ENCODE measurements at regions not wholly inside any gene's neighbourhood (a gene's known extent, or its start where the extent isn't known, plus 50 kb on each side); places are given as distances from the start of the nearest gene placed in this dataset.

DNA sequence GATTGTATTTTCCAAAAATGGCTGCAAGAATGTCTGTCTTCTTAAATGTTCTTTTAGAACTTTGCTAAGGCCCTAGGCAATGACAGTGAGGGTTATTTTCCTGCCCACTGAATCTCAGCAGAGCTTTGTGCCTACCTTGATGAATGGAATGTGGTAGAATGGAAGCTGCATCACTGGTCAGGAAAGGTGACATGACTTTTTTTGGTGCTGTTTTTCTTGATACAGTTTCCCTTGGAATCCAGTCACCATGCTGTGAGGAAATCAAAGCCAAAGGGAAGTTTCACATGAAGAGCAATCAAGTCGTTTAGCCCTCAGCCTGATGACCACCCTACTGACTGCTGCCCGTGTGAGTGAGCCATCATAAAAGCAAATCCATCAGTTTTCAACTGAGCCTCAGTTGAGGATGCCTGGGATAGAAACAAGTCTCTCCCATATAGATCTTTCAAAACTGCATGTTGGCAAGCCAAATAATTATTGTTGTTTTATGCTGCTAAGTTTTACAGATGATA, 886.0 kb upstream of the FBXO33 start:
- Histone ChIP-seq H3K4me3 (replicated peaks; ENCODE audit: low read depth, low read length) (no peak overlapping the region), H3K27me3 (replicated peaks; ENCODE audit: control insufficient read depth, insufficient read depth, low read length) (no peaks in the 10 kb centered on the region), H3K36me3 (ENCODE audit: control insufficient read depth, insufficient read depth, low read length) (no peaks in the 10 kb centered on the region)
- DNase-seq (ENCODE audit: extremely low read depth, insufficient read length), result no peak
- TF ChIP-seq, protein P1, sequence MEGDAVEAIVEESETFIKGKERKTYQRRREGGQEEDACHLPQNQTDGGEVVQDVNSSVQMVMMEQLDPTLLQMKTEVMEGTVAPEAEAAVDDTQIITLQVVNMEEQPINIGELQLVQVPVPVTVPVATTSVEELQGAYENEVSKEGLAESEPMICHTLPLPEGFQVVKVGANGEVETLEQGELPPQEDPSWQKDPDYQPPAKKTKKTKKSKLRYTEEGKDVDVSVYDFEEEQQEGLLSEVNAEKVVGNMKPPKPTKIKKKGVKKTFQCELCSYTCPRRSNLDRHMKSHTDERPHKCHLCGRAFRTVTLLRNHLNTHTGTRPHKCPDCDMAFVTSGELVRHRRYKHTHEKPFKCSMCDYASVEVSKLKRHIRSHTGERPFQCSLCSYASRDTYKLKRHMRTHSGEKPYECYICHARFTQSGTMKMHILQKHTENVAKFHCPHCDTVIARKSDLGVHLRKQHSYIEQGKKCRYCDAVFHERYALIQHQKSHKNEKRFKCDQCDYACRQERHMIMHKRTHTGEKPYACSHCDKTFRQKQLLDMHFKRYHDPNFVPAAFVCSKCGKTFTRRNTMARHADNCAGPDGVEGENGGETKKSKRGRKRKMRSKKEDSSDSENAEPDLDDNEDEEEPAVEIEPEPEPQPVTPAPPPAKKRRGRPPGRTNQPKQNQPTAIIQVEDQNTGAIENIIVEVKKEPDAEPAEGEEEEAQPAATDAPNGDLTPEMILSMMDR (IDR thresholded peaks at IDR 0.05; ENCODE audit: insufficient read depth, low read length, poor library complexity, severe bottlenecking), result no peak

DNA sequence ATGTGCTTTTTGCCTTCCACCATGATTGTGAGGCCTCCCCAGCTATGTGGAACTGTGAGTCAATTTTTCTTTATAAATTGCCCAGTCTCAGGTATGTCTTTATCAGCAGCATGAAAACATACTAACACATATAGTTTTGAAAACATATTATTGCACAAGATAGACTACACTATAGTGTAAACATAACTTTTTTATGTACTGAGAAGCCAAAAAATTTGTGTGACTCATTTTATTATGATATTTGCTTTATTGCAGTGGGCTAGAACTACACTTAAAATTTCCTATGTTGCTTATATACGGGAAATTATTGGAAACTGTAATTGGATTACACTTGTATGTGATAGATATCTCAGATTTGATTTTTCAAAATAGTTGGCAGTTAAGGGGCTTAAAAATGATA, 885.5 kb upstream of the FBXO33 start:
- Histone ChIP-seq H3K27me3 (replicated peaks; ENCODE audit: control insufficient read depth, insufficient read depth, low read length) (no peaks in the 10 kb centered on the region), H3K4me3 (replicated peaks; ENCODE audit: low read depth, low read length) (no peak overlapping the region), H3K36me3 (ENCODE audit: control insufficient read depth, insufficient read depth, low read length) (no peaks in the 10 kb centered on the region)
- no peak for DNase-seq (ENCODE audit: extremely low read depth, insufficient read length)
- TF ChIP-seq, protein P1 (IDR thresholded peaks at IDR 0.05; ENCODE audit: insufficient read depth, low read length, poor library complexity, severe bottlenecking), result no peak

DNA sequence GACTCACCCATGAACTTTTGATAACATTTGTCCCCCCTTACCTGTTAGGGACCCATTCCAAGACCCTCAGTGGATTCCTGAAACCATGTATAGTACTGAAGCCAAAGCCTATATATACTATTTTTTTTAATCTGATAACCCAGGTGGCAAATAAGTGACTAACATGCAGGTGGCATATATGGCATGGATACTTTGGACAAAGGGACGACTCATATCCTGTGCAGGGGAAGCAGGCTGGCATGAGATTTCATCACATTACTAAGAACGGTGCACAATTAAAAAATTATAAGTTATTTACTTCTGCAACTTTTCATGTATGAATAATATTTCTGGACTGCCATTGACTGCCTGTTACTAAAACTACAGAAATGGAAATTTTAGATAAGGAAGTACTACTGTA, 880.1 kb upstream of the FBXO33 start:
- H3K27me3 ChIP-seq (replicated peaks; ENCODE audit: control insufficient read depth, insufficient read depth, low read length), result no peaks in the 10 kb centered on the region
- H3K36me3 ChIP-seq (ENCODE audit: control insufficient read depth, insufficient read depth, low read length), result no peaks in the 10 kb centered on the region
- H3K4me3 ChIP-seq (replicated peaks; ENCODE audit: low read depth, low read length), result no peak overlapping the region
- no peak for DNase-seq (ENCODE audit: extremely low read depth, insufficient read length)
- TF ChIP-seq, protein P1 (IDR thresholded peaks at IDR 0.05; ENCODE audit: insufficient read depth, low read length, poor library complexity, severe bottlenecking), result no peak

DNA sequence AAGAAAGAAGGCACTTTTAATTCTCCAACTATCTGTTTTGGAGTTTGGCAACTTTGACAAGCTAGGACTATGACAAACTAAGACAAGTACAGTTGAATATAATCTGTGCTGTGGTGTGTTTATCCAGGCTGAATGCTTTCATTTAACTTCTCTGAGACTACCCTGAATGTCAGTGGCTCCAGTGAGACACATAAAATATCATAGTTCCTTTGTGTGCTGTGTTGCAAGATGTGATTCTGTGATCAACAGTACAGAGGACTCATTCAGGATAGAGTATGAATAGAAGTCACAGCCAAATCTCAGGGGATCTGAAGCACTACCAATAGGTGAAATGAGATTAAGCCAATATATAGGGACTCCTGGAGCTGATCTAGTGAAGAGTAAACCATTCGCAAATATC, 876.9 kb upstream of the FBXO33 start:
- TF ChIP-seq, protein P1 (IDR thresholded peaks at IDR 0.05; ENCODE audit: insufficient read depth, low read length, poor library complexity, severe bottlenecking), result no peak
- Histone ChIP-seq H3K36me3 (ENCODE audit: control insufficient read depth, insufficient read depth, low read length) (no peaks in the 10 kb centered on the region), H3K4me3 (replicated peaks; ENCODE audit: low read depth, low read length) (no peak overlapping the region), H3K27me3 (replicated peaks; ENCODE audit: control insufficient read depth, insufficient read depth, low read length) (no peaks in the 10 kb centered on the region)
- no peak for DNase-seq (ENCODE audit: extremely low read depth, insufficient read length)

DNA sequence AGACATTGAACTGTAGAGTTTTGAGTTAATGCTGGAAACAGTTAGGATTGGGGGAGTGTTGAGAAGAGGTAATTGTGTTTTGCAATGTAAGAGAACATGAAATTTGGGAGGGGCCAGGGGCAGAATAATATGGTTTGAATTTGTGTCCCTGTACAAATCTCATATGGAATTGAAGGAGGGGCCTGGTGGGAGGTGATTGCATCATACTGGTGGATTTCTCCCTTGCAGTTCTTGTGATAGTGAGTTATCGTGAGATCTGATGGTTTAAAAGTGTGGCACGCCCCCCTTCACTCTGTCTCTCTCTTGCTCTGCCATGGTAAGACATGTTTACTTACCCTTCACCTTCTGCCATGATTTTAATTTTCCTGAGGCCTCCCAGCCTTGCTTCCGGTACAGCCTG, 876.0 kb upstream of the FBXO33 start:
- TF ChIP-seq, protein P1 (IDR thresholded peaks at IDR 0.05; ENCODE audit: insufficient read depth, low read length, poor library complexity, severe bottlenecking), result no peak

DNA sequence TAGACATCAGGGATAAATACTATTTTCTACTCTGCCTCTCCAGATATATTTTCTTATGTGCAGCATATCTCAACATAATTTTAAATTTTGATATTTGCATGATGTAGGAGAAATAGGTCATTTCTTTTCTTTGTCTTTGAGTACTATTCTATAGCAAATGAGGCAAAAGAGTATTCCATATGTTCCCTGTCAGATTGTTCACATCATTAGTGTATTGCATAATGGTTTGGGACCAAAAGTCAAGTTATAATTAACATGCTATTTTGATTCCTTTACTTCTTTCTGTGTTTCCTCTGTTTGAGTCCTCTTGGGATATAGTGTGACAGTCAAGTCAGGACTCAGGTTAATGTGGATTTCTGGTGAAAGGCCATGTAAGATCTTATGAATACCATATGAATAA, 864.6 kb upstream of the FBXO33 start:
- Histone ChIP-seq H3K27me3 (replicated peaks; ENCODE audit: control insufficient read depth, insufficient read depth, low read length) (no peaks in the 10 kb centered on the region), H3K4me3 (replicated peaks; ENCODE audit: low read depth, low read length) (no peak overlapping the region), H3K36me3 (ENCODE audit: control insufficient read depth, insufficient read depth, low read length) (no peaks in the 10 kb centered on the region)
- TF ChIP-seq, protein P1 (IDR thresholded peaks at IDR 0.05; ENCODE audit: insufficient read depth, low read length, poor library complexity, severe bottlenecking), result no peak
- DNase-seq (ENCODE audit: extremely low read depth, insufficient read length), result no peak

More for the DNA sequence above, 876.0 kb upstream of the FBXO33 start:
- no peak for DNase-seq (ENCODE audit: extremely low read depth, insufficient read length)
- Histone ChIP-seq H3K27me3 (replicated peaks; ENCODE audit: control insufficient read depth, insufficient read depth, low read length) (no peaks in the 10 kb centered on the region), H3K36me3 (ENCODE audit: control insufficient read depth, insufficient read depth, low read length) (no peaks in the 10 kb centered on the region), H3K4me3 (replicated peaks; ENCODE audit: low read depth, low read length) (no peak overlapping the region)

Data from GM06990 (cell line).